ENCODE measurements at regions not wholly inside any gene's neighbourhood (a gene's known extent, or its start where the extent isn't known, plus 50 kb on each side); places are given as distances from the start of the nearest gene placed in this dataset.

GRCh38 chr3:72130565-72130964 is 345.6 kb upstream of the PROK2 start:
- no peak overlapping the region for H2AFZ ChIP-seq (replicated peaks; ENCODE audit: low read length, poor library complexity)
- H3K9me3 ChIP-seq (ENCODE audit: control insufficient read depth, insufficient read depth, low read length), result no peaks in the 10 kb centered on the region; the same call in 1 of the 2 replicates
- H3K27me3 ChIP-seq (ENCODE audit: control insufficient read depth, insufficient read depth, low read length), result peaks cover 24% of the 10 kb centered on the region
- no peak overlapping the region for H2BK5ac ChIP-seq (ENCODE audit: low read depth, low read length, poor library complexity, severe bottlenecking)
- ChIA-PET POLR2A (ENCODE audit: unreplicated experiment) (no interaction called here), CTCF (interaction anchor here (0.7 kb wide), 1 partner anchor 17 kb away, joined by 3 read pairs; no protein-coding TSS in a partner anchor)
- no TSS peak for BruUV-seq (replicated peaks)
- H4K91ac ChIP-seq (ENCODE audit: insufficient read depth, low read depth, low read length), result no peak overlapping the region
- H3K56ac ChIP-seq (ENCODE audit: extremely low read depth, insufficient read depth, low read length), result no peak overlapping the region
- no peaks in the 10 kb centered on the region for H3K79me1 ChIP-seq (ENCODE audit: low read depth in 1 of 2, low read length in 2 of 2)
- H2BK20ac ChIP-seq (ENCODE audit: low read depth, low read length), result no peak overlapping the region
- H3K9ac ChIP-seq (ENCODE audit: low read depth, low read length), result no peak overlapping the region
- no peak overlapping the region for H3K18ac ChIP-seq (ENCODE audit: low read depth, low read length)
- H3K23ac ChIP-seq (ENCODE audit: low read depth, low read length), result no peak overlapping the region
- no peaks in the 10 kb centered on the region for H3K36me3 ChIP-seq (ENCODE audit: control insufficient read depth, insufficient read depth, low read length)
- in situ Hi-C loops (cut with MboI; ENCODE audit: low sequenced_read_pairs), result no loop called here
- dilution Hi-C loops (cut with HindIII; ENCODE audit: low sequenced_read_pairs, unreplicated experiment), result no loop called here
- DNase-seq (no peak), ATAC-seq (ENCODE audit: low read depth) (no peak)
- H4K8ac ChIP-seq (ENCODE audit: low read depth in 2 of 2, low read length in 2 of 2), result no peak overlapping the region
- TF ChIP-seq, protein P1, sequence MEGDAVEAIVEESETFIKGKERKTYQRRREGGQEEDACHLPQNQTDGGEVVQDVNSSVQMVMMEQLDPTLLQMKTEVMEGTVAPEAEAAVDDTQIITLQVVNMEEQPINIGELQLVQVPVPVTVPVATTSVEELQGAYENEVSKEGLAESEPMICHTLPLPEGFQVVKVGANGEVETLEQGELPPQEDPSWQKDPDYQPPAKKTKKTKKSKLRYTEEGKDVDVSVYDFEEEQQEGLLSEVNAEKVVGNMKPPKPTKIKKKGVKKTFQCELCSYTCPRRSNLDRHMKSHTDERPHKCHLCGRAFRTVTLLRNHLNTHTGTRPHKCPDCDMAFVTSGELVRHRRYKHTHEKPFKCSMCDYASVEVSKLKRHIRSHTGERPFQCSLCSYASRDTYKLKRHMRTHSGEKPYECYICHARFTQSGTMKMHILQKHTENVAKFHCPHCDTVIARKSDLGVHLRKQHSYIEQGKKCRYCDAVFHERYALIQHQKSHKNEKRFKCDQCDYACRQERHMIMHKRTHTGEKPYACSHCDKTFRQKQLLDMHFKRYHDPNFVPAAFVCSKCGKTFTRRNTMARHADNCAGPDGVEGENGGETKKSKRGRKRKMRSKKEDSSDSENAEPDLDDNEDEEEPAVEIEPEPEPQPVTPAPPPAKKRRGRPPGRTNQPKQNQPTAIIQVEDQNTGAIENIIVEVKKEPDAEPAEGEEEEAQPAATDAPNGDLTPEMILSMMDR (conservative IDR thresholded peaks at IDR 0.05; ENCODE audit: low read depth, low read length), result no peak
- TF ChIP-seq, protein P2, sequence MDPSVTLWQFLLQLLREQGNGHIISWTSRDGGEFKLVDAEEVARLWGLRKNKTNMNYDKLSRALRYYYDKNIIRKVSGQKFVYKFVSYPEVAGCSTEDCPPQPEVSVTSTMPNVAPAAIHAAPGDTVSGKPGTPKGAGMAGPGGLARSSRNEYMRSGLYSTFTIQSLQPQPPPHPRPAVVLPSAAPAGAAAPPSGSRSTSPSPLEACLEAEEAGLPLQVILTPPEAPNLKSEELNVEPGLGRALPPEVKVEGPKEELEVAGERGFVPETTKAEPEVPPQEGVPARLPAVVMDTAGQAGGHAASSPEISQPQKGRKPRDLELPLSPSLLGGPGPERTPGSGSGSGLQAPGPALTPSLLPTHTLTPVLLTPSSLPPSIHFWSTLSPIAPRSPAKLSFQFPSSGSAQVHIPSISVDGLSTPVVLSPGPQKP (IDR thresholded peaks at IDR 0.05; ENCODE audit: borderline replicate concordance, low read depth, low read length), result no peak
- TF ChIP-seq RAD21 (IDR thresholded peaks at IDR 0.05; ENCODE audit: low read length), result no peak
- no peak for TF ChIP-seq MAFK (IDR thresholded peaks at IDR 0.05; ENCODE audit: low read depth, low read length)
- TF ChIP-seq USF2 (IDR thresholded peaks at IDR 0.05; ENCODE audit: low read depth, low read length), result no peak
- no peak for TF ChIP-seq NFE2L2 (IDR thresholded peaks at IDR 0.05; ENCODE audit: low read depth, low read length)
- TF ChIP-seq POLR2A (IDR thresholded peaks at IDR 0.05; ENCODE audit: low read depth, low read length), result no peak
- TF ChIP-seq RCOR1 (IDR thresholded peaks at IDR 0.05; ENCODE audit: insufficient replicate concordance, low read length), result no peak
- TF ChIP-seq CEBPB (IDR thresholded peaks at IDR 0.05; ENCODE audit: low read depth, low read length), result no peak
- no peak for TF ChIP-seq MXI1 (IDR thresholded peaks at IDR 0.05; ENCODE audit: borderline replicate concordance, low read depth, low read length)
- TF ChIP-seq MAZ (IDR thresholded peaks at IDR 0.05; ENCODE audit: borderline replicate concordance, low read depth, low read length), result no peak
- H3K4me2 ChIP-seq (ENCODE audit: low read depth, low read length), result no peak overlapping the region
- no peak overlapping the region for H3K4ac ChIP-seq (ENCODE audit: low read depth, low read length)
- H2BK120ac ChIP-seq (ENCODE audit: low read depth, low read length), result no peak overlapping the region
- intact Hi-C loops (cut with micrococcal nuclease), result no loop called here
- no peak overlapping the region for H2BK15ac ChIP-seq (ENCODE audit: low read depth, low read length)
- no peak overlapping the region for H3K4me3 ChIP-seq (ENCODE audit: insufficient read depth, low read depth, low read length)
- no peak overlapping the region for H3K14ac ChIP-seq (replicated peaks; ENCODE audit: low read depth, low read length)
- no peak overlapping the region for H2AK9ac ChIP-seq (replicated peaks; ENCODE audit: low read depth, low read length, poor library complexity)
- H4K5ac ChIP-seq (ENCODE audit: low read depth, low read length), result no peak overlapping the region
- no peak overlapping the region for H2AK5ac ChIP-seq (ENCODE audit: low read depth, low read length)
- no peaks in the 10 kb centered on the region for H3K9me1 ChIP-seq (ENCODE audit: insufficient read depth, low read length)
- WGBS, 2 experiments (ENCODE audit: extremely low coverage in 2 of 2, insufficient read length in 1 of 2), result no CpG with 5 or more reads among the region's 3 CpGs
- H3K27ac ChIP-seq (ENCODE audit: insufficient read depth, low read length), result no peak overlapping the region
- H4K20me1 ChIP-seq (ENCODE audit: insufficient read depth, low read length), result no peaks in the 10 kb centered on the region
- H3K4me1 ChIP-seq (ENCODE audit: control insufficient read depth, insufficient read depth, low read length), result no peaks in the 10 kb centered on the region

Data from IMR-90 (cell line).